Stimulated activated CD8-positive, alpha-beta memory T cell treated with anti-CD3 and anti-CD28 coated beads, Interleukin-2, amount 100 ng/mL, for 48 hours (primary cell): ENCODE measurements at regions not wholly inside any gene's neighbourhood (a gene's known extent, or its start where the extent isn't known, plus 50 kb on each side); places are given as distances from the start of the nearest gene placed in this dataset.

Source experiments
- DNase-seq, 2 donors: peaks; one replicate each; pipeline ENCODE4 v3.0.0-alpha.2; 2020; ENCODE audit warnings: low read depth in 2 of 2

DNA sequence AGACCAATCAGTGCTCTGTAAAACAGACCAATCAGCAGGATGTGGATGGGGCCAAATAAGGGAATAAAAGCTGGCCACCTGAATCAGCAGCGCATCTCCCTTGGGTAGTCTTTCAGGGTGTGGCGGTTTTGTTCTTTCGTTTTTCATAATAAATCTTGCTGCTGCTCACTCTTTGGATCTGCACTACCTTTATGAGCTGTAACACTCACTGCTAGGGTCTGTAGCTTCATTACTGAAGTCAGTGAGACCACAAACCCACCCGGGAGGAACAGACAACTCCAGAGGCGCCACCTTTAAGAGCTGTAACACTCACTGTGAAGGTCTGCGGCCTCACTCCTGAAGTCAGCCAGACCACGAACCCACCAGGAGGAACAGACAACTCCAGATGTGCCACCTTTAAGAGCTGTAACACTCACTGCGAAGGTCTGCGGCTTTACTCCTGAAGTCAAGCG lies 175.5 kb upstream of the PDGFD start:
- DNase-seq = no peak

DNA sequence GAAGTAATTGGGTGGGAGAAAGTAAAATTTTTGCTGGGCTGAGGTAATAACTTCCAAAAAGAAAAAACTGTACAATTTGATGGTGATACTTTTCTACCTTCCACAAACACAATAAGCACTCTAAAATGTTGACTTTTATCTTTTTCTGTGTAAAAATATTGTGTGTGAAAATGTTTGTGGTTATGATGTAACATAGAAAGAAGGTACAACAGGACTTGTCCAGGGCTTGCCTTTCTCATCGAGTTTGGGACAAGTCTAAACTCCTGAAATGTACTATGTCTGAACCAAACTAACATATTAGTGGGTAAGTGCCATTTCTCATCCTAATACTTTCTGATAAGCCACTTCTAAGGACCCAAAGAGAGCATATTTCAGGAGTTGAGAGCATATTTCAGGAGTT lies 174.2 kb upstream of the PDGFD start:
- no peak for DNase-seq

DNA sequence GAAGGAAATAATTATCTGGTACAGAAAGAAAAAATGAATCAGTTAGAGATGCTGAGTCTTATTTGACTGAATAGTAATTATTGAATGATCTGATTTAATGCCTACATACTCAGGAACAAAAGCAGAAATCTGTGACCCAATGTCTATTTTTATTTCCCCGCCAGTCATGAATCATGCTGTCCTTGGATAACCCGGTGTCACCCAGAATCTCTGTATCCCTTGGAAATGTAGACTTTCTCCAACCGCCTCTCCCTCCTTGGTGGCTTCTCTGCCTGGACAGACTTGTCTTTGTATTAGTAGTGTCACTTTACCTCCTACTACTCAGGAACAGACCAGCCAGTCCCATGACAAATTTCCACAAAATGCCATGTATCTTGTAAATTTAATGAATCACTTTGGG lies 173.3 kb upstream of the PDGFD start:
- no peak for DNase-seq

DNA sequence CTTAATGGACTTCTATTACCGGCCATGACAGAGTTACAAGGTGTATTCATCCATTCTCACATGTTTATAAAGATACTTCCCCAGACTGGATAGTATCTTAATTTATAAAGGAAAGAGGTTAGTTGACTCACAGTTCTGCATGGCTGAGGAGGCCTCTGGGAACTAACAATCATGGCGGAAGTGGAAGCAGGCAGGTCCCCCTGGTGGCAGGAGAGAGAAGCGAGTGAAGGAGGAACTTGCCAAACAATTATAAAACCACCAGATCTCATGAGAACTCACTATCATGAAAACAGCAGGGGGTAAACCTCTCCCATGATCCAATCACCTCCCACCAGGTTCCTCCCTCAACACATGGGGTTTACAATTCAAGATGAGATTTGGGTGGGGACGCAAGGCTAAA lies 170.0 kb upstream of the PDGFD start:
- no peak for DNase-seq

DNA sequence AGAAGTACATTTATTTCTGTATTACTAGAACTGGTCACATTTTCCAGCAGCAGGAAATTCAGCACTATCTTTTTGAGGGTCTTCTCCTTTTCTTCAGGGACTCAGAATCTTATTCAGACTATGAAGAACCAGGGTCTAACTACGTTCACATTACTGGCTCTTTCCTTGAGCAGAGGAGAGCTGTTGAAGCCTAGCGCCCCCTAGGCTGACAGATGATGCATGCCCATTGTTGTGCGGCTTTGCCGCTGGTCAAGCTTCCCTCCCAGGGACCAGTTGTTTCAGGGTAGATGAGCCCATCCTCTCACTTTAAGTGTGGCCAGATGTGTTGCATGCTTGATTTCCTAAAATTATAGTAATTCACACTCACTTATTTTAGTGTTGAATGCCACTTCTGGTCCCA lies 168.2 kb upstream of the PDGFD start:
- DNase-seq = no peak

DNA sequence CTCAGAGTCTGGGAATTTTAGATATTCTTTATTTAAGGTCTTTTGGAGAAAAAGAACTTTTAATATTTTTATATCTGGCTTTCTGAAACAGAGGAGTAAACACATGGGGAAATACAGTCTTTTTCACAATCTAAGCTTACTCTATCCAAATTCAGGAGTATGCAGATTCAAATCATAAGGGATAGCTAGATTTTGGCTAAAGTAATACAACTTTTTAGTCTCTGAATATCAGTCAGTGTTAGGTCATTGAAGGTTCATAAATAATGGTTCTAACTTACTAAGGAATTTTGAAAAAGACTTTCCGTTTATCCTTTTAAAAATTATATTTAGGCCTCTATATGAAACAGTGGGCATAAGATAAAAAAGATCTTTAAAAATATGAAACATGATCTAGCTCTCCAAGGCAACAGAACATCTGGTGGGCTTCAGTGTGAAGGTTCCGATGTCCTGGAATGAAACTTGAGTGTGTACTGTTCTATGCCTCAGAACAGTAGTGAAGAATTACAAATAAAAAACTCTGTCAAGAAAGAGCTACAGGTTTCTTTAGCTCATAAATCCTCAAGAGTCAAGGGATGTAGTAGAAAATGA lies 165.2 kb upstream of the PDGFD start:
- no peak for DNase-seq

DNA sequence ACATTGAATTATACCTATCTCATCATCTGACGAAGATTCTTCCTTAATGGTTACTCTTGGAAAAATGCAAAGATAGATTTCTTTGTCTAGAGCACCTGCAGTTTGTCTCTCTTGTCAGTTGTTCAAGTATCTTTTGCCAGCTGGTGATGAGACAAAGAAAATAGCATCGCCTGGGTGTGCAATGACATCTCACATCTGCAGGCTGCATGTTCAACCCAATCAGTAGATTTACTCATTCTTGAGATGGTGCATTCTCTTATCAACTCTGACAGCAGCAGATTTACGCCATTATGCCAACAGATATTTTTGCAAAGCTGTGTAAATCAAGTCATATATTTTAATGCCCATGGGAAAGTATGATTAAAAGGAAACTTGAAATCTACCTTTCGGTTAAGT lies 164.6 kb upstream of the PDGFD start:
- DNase-seq = no peak

DNA sequence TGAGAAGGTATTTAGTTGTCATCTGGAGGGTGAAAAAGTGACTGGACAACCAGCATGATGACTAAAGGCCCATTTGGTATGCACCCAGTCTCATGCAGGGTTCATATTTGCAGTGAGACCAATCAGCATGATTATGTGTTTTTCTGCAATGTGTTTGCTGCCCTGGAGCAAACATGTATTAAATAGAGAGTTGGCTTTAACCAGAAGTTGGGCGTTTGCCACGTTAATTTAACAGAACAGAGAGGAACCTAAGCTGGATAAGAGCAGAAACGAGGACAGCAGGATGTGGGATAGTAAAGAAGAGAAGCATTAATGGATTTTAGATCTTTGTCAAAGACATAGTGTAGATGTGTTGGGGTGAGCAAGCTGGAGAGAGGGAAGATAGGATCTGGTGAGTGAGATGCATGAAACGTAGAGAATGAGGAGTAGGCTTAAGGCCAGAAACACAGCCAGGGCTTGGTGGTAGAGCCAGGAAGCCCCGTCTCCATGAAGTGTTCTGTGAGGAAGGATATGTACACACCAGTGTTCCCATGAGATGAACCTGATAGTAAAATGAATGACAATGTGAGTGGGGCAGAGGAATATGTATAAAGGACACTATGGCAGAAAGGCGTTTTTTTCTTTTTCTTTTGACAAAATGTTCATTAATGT lies 164.0 kb upstream of the PDGFD start:
- DNase-seq = no peak

DNA sequence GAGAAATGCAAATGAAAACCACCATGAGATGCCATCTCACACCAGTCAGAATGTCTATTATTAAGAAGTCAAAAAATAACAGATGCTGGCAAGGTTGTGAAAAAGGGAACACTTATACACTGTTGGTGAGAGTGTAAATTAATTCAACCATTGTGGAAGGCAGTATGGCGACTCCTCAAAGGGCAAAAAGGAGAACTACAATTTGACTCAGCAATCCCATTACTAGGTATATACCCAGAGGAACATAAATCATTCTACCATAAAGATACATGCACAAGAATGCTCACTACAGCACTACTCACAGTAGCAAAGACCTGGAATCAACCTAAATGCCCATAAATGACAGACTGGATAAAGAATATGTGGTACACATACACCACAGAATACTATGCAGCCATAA lies 161.1 kb upstream of the PDGFD start:
- DNase-seq = no peak

DNA sequence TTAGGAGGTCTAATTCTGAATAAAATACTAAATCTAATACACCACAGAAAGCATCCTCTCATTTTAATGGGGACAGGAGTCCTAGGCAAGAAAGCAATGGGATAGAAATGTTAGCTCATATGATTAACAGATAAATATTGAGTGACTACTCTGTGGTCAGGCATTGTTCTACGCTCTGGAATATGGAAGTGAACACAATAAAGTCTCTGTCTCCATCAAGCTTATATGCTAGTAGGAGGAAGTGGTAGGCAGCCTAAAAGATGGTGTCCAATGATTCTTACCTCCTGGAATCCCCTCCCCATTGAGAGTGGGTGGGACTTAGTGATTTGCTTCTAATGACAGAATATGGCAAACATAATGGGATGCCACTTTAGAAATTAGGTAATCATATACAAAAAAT lies 160.3 kb upstream of the PDGFD start:
- DNase-seq = no peak

DNA sequence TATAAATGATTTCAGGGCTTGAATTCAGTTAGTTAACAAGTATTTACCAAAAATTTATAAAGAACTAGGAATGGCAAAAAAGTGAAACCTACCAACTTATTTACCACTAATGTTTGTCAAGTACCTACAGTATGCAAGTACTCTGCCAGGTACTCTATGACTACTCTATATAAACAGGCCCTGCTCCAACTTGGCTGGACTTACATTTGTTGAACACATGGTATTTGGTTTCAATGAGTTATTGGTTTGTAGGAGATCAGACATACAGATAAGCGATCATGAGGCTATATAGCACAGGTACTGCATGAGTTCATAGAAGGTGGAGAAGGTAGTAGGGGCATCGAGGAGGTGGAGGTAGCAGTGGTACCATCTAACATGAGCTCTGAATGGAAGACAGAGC lies 159.9 kb upstream of the PDGFD start:
- DNase-seq = no peak

DNA sequence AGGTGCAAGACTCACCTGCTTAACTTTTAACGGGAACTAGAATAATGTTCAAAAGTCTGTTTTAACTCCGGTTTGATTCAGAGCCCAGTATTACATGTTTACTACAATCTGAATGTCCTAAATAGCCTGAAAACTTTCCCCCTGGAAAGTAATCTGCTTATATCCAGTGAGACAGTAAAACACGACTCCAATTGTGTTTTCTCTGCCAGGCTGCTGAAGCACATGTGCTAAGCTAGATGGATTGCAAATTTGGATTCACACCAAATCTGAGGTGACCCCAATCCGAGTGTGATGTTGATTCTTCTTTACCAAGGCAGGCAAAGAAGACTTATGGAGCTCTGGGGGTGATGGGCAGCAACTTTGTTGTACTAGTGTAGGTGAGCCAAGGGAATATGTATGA lies 158.7 kb upstream of the PDGFD start:
- no peak for DNase-seq

DNA sequence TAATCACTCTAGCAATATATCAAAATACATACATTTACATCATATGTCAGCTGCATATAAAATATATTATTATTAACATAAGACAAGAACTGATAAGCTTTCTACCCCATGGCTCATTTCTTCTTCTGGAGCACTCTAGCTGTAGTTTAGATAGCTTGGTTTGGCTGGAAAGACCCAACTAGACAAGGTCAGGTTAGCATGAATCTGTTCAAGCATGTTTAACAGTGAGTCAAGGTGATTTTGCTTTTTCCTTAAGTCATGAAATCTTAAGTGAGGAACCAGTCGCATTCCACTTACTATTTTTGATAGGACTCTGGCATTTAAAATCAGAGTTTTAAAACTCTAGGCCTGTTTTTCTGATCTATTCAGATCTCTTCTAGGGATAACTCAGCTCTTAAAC lies 157.0 kb upstream of the PDGFD start:
- no peak for DNase-seq

DNA sequence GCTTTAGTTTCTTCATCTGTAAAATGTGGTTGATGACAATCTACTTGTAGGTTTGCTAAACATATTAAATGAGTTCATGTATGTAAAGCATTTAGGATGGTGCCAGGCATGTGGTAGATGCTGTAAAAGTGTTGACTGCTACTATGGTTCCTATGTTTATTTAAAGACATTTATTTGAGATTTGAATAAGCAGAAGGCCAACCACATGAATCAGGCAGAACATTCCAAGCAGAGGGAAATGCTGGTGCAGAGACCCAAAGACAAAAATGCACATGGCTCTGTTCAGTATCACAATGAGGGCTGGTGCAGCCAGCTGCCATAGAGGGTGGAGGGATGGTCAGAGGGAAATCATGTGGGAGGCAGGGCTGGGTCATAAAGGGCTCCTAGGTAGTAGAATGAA lies 156.2 kb upstream of the PDGFD start:
- no peak for DNase-seq

DNA sequence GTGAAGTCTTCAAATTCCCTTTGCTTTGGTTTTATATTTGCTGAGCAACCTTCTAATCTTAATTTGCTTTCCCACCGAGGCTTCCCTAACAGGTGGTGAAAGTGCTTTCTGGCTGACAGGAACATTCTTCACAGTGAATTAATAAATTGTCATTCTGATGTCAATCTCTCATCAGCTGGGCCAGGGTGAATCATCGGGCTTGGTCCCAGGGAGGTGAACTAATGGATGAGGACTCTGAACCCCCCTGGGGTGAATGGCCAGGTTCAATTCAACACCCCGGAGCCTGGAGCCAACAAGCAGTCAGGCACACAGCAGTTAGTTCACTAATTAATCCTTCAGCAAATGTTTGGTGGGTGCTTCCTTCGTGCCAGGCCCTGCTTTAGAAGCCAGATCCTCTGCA lies 155.4 kb upstream of the PDGFD start:
- DNase-seq = no peak

DNA sequence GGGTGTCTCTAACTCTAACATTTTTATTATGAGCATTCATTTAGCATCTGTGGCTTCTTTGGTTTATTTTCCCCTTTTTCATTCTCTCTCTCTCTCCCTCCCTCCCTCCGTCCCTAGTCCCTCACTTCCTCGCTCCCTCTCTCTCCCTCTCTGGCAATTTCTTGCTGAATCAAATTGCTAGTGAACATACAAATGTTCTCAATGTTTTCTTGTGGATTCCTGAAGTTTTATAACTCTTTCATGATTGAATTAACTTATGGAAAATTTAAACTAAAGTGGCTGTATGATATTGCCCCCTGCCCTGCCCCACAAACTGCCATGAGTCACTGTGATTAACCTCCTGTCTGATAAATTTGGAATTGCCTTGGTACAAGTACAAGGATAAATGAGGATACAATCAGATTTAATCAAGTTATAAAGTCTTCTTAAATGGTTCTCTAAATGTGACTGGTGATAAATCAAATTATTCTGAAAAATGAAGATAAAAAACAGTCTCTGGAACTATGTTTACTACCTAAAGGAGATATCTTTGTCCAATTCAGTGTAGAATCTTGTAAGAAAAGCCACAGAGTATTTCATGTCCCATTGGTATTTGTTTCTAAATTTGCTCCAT lies 143.0 kb upstream of the PDGFD start:
- no peak for DNase-seq

DNA sequence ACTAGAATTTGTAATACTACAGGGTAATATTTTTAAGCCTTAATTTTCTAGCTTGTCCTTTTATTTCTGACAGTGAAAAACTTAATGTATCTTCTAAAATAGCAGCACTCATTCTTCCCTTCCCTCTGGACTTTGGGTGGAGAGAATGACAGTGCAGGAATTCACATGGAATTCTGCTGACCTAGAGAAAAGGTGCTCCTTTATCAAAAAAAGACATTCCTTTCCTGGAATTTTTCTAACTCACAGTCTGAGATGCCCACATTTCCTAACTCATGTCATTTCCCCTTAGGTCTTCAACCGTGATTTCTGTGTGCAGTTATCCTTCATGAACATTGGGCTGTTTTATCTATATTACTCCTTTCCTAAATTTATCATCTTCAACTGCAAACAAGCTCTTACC lies 137.8 kb upstream of the PDGFD start:
- DNase-seq = no peak

DNA sequence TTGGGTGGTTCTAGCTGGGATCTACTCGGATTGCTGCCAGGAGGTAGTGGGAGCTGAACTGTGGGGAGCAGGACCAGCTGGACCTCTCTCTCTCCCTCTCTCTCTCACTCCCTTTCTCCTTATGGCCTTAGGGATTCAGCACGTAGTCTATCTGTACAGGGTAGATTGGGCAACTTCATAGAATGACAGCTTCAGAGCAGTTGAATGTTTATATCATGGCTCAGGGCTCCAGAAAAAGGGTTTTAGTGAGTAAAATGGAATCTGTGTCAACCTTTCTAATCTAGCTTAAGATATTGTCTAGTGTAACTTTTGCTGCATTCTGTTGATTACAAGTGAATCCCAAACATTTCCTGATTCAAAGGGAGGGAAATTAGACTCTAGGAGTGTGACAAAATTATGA lies 127.7 kb upstream of the PDGFD start:
- no peak for DNase-seq

DNA sequence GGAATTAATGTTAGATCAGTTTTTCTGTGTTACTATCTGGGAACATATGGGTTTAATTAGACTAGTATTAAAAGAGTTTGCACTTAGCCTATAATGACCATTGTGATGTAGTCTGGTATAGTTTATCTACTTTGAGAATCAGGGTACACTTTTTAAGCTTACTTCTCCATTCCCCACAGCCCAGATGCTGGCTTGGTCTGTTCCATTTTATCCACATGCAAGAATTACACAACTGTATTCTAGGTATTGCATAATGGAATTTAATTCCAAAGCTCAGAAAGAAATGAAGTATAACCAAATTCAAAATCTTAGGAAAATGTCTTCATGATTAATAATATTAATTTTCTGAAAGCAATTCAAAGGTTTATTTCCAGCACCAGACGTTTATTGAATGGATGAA lies 122.2 kb upstream of the PDGFD start:
- DNase-seq = no peak

DNA sequence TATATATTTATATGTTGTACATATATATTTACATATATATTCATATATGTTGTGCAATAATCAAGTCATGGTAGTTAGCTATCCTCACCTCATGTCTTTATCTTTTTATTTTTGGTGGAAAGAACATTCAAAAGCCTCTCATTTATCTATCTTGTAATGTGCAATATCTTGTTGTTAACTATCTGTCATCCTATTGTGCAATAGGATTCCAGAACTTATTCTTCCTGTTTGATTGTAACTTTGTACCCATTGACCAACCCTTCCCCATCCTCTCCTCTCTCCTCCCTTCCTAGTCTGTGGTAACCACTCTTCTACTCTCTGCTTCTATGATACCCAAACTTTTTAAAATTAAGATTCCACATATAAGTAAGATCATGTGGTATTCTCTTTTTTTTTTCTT lies 115.6 kb upstream of the PDGFD start:
- DNase-seq = no peak

DNA sequence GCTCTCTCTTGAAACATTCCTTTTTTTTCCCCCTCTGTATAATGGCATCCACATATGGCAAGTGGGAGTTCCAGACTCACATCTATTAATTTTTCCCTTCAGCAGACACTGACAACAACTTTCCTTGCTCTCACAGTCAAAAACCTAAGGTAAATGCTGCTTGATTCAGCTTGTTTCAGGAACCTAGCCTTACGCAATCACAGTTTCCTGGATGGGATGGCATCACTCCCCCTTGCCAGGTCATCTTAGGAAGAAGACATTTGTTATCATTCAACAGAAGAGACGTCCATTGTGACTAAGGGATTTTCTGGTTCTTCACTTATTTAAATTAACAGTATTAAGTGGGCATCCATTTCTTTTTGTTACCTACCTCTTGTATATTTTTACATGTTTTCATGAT lies 112.0 kb upstream of the PDGFD start:
- no peak for DNase-seq

DNA sequence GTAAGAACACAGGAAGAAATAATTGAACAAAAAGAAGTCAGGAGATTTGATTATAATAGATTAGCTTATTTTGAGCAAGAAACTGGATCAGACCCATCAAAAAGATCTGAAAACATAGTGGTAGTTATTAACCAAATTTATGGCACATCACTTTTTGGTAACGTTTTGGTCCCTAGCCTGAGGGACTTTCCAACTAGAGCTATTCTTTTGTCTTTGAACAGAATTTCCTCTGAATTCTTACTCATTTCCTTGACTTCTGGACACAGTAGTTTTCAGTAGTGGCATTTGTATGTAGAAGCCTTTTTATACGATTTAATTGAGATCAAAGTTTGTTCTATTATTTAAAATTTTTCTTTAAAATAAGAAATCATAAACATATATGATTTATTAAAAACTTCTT lies 96.5 kb upstream of the PDGFD start:
- no peak for DNase-seq

DNA sequence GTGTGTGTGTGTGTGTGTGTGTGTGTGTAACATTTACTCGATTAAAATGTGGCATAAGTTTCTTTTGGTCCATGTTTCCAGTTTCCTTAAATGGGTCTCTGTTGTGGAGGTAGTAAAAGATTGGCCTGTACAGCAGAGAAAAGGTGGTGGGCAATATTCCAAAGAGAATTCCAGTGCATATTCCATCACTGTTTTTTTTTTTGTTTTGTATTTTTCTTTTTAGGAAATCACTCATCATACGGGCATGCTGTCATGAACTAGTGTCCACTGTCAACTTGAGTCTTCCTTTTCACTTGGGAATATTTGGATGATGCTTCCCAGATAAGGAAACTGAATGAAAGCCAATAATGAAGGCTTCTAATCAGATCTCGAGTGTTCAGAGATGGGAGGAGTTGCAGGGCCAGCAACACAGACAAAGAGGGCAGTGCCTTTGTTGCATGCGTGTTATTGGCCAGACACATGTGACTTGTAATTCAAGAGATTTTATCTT lies 95.2 kb upstream of the PDGFD start:
- no peak for DNase-seq

DNA sequence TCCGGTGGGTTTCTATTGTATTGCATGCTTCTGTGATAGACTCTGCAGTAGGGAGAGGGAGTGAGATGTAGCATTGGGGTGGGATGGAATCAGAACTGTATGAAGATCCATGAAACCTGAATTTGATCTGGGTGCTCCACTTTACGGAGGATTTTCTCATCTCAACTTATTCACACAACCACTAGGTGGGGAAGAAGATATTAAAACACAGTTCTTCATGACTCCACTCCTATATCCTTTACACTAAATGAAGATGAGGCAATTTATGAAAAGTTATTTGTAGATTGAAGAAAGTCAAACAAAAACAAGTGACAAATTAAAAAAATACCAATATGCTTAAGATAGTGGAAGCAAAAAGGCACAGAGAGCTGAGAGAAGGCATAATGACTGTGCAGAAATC lies 92.6 kb upstream of the PDGFD start:
- no peak for DNase-seq
